SK-N-SH (cell line): ENCODE measurements at regions not wholly inside any gene's neighbourhood (a gene's known extent, or its start where the extent isn't known, plus 50 kb on each side); places are given as distances from the start of the nearest gene placed in this dataset.

ENCODE experiments used
- CTCF ChIA-PET: fragments of 300-600, 350-600 bp; formaldehyde crosslinking; extraction: SDS; loops from one replicate; lab custom pipeline; 2021; lab: Yijun Ruan, JAX
- POLR2A ChIA-PET: fragments of 350-600 bp; sonication (Branson Sonifier 250); formaldehyde crosslinking; extraction: SDS; loops from one replicate; lab custom pipeline; 2020; ENCODE audit warnings: antibody characterized with exemption, inconsistent platforms; lab: Yijun Ruan, JAX
- DNase-seq: peaks from one replicate; pipeline ENCODE4 v3.0.0; 2012
- H2AFZ ChIP-seq: fragments of 200-600 bp; sonication (generic); 2 replicates; pipeline ENCODE4 v1.8.1; 2016; ENCODE audit warnings: antibody characterized with exemption, mild to moderate bottlenecking, low read depth
- H3F3A ChIP-seq: fragments of 200-600 bp; sonication (generic); replicated peaks from 2 replicates; pipeline ENCODE3; 2016; ENCODE audit warnings: antibody characterized with exemption, mild to moderate bottlenecking; ENCODE audit not compliant: insufficient read depth
- H3K27ac ChIP-seq, 2 experiments: fragments of 200-500 bp in 1 of 2; fragments of 200-600 bp in 1 of 2; sonication (Bioruptor generic) in 1 of 2; sonication (generic), shearing (Covaris generic) in 1 of 2; 2 replicates each; pipeline versions ENCODE4 v1.5.1 to v1.6.1; 2014 to 2016; ENCODE audit warnings: low read depth in 2 of 2, inconsistent platforms in 1 of 2, low read length in 1 of 2, mild to moderate bottlenecking in 1 of 2, mixed read lengths in 1 of 2
- H3K27me3 ChIP-seq: fragments of 200-600 bp; sonication (generic), shearing (Covaris generic); 2 replicates; pipeline ENCODE4 v1.6.1; 2016; ENCODE audit warnings: mixed run types; ENCODE audit not compliant: insufficient read depth
- H3K36me3 ChIP-seq, 2 experiments: fragments of 200-500 bp in 1 of 2; fragments of 200-600 bp in 1 of 2; sonication (Bioruptor generic) in 1 of 2; sonication (generic) in 1 of 2; replicated peaks in 1 of 2; 2 replicates each; pipeline versions ENCODE3 to v1.5.1; 2014 to 2016; ENCODE audit warnings: low read length in 1 of 2, mild to moderate bottlenecking in 1 of 2; ENCODE audit not compliant: insufficient read depth in 2 of 2, control insufficient read depth in 1 of 2
- H3K4me1 ChIP-seq, 2 experiments: fragments of 200-500 bp in 1 of 2; fragments of 200-600 bp in 1 of 2; sonication (Bioruptor generic) in 1 of 2; sonication (generic), shearing (Covaris generic) in 1 of 2; 2 replicates each; pipeline versions ENCODE4 v1.5.1 to v1.6.1; 2014 to 2016; ENCODE audit warnings: low read depth in 1 of 2, low read length in 1 of 2, mixed run types in 1 of 2; ENCODE audit not compliant: insufficient read depth in 2 of 2, control insufficient read depth in 1 of 2
- H3K4me2 ChIP-seq: fragments of 200-600 bp; sonication (generic), shearing (Covaris generic); 2 replicates; pipeline ENCODE4 v1.6.1; 2017; ENCODE audit warnings: mixed run types
- H3K4me3 ChIP-seq, 2 experiments: fragments of 200-500 bp in 1 of 2; fragments of 200-600 bp in 1 of 2; sonication (Bioruptor generic) in 1 of 2; sonication (generic), shearing (Covaris generic) in 1 of 2; 2 replicates each; pipeline versions ENCODE4 v1.5.1 to v1.8.1; 2014 to 2016; ENCODE audit warnings: low read depth in 2 of 2, inconsistent platforms in 1 of 2, low read length in 1 of 2, mild to moderate bottlenecking in 1 of 2, mixed read lengths in 1 of 2, moderate library complexity in 1 of 2
- H3K79me2 ChIP-seq: fragments of 200-600 bp; sonication (generic); 2 replicates; pipeline ENCODE4 v1.8.1; 2017; ENCODE audit warnings: mild to moderate bottlenecking; ENCODE audit not compliant: insufficient read depth
- H3K9ac ChIP-seq: fragments of 200-600 bp; sonication (generic); 2 replicates; pipeline ENCODE4 v1.6.1; 2017; ENCODE audit warnings: mixed run types
- H3K9me2 ChIP-seq: fragments of 200-600 bp; sonication (generic); 2 replicates; pipeline ENCODE4 v1.6.1; 2017; ENCODE audit warnings: mixed run types
- H3K9me3 ChIP-seq: fragments of 200-600 bp; sonication (generic); 2 replicates; pipeline ENCODE4 v1.6.1; 2017; ENCODE audit warnings: mixed run types, mild to moderate bottlenecking, moderate library complexity
- H4K20me1 ChIP-seq: fragments of 200-600 bp; sonication (generic); 2 replicates; pipeline ENCODE4 v1.6.1; 2017; ENCODE audit warnings: mild to moderate bottlenecking, mixed run types; ENCODE audit not compliant: insufficient read depth
- EZH2phosphoT487 ChIP-seq: fragments of 200-600 bp; sonication (generic); IDR thresholded peaks from 2 replicates; pipeline ENCODE4 v1.6.1; 2017; ENCODE audit warnings: low read depth, mixed run types, mild to moderate bottlenecking, antibody characterized with exemption, moderate library complexity, borderline replicate concordance
- FOXJ3 ChIP-seq: sonication (generic); formaldehyde crosslinking; IDR thresholded peaks from 2 replicates; pipeline ENCODE4 v1.5.1; 2020; ENCODE audit warnings: mild to moderate bottlenecking, missing genetic modification reagents
- GATA2 ChIP-seq: sonication (generic); formaldehyde crosslinking; IDR thresholded peaks from 2 replicates; pipeline ENCODE4 v1.5.0; 2020; ENCODE audit warnings: mild to moderate bottlenecking, missing genetic modification reagents
- IRF3 ChIP-seq: fragments of 150-350 bp; IDR thresholded peaks from 2 replicates; pipeline ENCODE4 v1.6.1; 2016; ENCODE audit warnings: mild to moderate bottlenecking, low read depth, low read length
- MXI1 ChIP-seq: IDR thresholded peaks from 2 replicates; pipeline ENCODE4 v1.6.1; 2012; ENCODE audit warnings: mild to moderate bottlenecking, low read depth, low read length, improper control_type of control experiment
- NRF1 ChIP-seq: IDR thresholded peaks from 2 replicates; pipeline ENCODE4 v1.6.1; 2012; ENCODE audit warnings: low read depth, mild to moderate bottlenecking, low read length
- RCOR1 ChIP-seq: fragments of 150-350 bp; IDR thresholded peaks from 2 replicates; pipeline ENCODE4 v1.6.1; 2017; ENCODE audit warnings: antibody characterized with exemption, low read length
- SMC3 ChIP-seq: IDR thresholded peaks from 2 replicates; pipeline ENCODE4 v1.6.1; 2012; ENCODE audit warnings: low read depth, low read length, improper control_type of control experiment
- TAF1 ChIP-seq: IDR thresholded peaks from 2 replicates; pipeline ENCODE4 v1.6.1; 2012; ENCODE audit warnings: low read depth, mild to moderate bottlenecking, low read length, moderate library complexity, borderline replicate concordance
- YY1 ChIP-seq: IDR thresholded peaks from 2 replicates; pipeline ENCODE4 v1.4.0; 2012; ENCODE audit warnings: low read depth, mild to moderate bottlenecking
- ZBTB33 ChIP-seq: IDR thresholded peaks from 2 replicates; pipeline ENCODE4 v1.4.0; 2012; ENCODE audit warnings: low read depth, borderline replicate concordance
- TF ChIP-seq, protein P1 (sequence below): IDR thresholded peaks from 2 replicates; pipeline ENCODE4 v1.4.0; 2012; ENCODE audit warnings: low read depth
- TF ChIP-seq, protein P2 (sequence below): fragments of 150-350 bp; IDR thresholded peaks from 2 replicates; pipeline ENCODE4 v1.6.1; 2017; ENCODE audit warnings: antibody characterized with exemption, low read length, low read depth, borderline replicate concordance

- no peak for TF ChIP-seq SMC3
These were observed 228.3 kb downstream of the SIM1 start (continued) for GRCh38 chr6:100236389-100236788.

GRCh38 chr6:100235631-100236030 is 229.1 kb downstream of the SIM1 start:
- Histone ChIP-seq H3K4me3 (no peak overlapping the region), H3K36me3 (no peaks in the 10 kb centered on the region), H2AFZ (no peak overlapping the region), H3K27me3 (no peaks in the 10 kb centered on the region), H3F3A (peaks cover 5% of the 10 kb centered on the region), H4K20me1 (no peaks in the 10 kb centered on the region), H3K9me2 (no peaks in the 10 kb centered on the region), H3K79me2 (no peaks in the 10 kb centered on the region), H3K9me3 (no peaks in the 10 kb centered on the region), H3K27ac (no peak overlapping the region), H3K9ac (no peak overlapping the region), H3K4me1 (no peaks in the 10 kb centered on the region; a peak in 1 of 4 replicates), H3K4me2 (no peak overlapping the region)
- DNase-seq: no peak
- ChIA-PET CTCF (no interaction called here), POLR2A (no interaction called here)
- TF ChIP-seq IRF3 (no peak), MXI1 (no peak), FOXJ3 (no peak), GATA2 (CRISPR knock-in tag) (no peak), NRF1 (no peak), ZBTB33 (no peak), RCOR1 (no peak), YY1 (no peak), TAF1 (no peak), EZH2phosphoT487 (no peak)
- TF ChIP-seq, protein P1, sequence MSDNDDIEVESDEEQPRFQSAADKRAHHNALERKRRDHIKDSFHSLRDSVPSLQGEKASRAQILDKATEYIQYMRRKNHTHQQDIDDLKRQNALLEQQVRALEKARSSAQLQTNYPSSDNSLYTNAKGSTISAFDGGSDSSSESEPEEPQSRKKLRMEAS: no peak
- TF ChIP-seq, protein P2, sequence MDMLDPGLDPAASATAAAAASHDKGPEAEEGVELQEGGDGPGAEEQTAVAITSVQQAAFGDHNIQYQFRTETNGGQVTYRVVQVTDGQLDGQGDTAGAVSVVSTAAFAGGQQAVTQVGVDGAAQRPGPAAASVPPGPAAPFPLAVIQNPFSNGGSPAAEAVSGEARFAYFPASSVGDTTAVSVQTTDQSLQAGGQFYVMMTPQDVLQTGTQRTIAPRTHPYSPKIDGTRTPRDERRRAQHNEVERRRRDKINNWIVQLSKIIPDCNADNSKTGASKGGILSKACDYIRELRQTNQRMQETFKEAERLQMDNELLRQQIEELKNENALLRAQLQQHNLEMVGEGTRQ: no peak
